BJ (cell line): ENCODE measurements at regions not wholly inside any gene's neighbourhood (a gene's known extent, or its start where the extent isn't known, plus 50 kb on each side); places are given as distances from the start of the nearest gene placed in this dataset.

Source experiments
- CTCF ChIA-PET: fragments of 350-600 bp; formaldehyde crosslinking; extraction: SDS; loops from one replicate; lab custom pipeline; 2021; ENCODE audit warnings: antibody characterized with exemption, inconsistent platforms; lab: Yijun Ruan, JAX
- POLR2A ChIA-PET: fragments of 300-600 bp; sonication (Branson Sonifier 250); formaldehyde crosslinking; extraction: SDS; loops from one replicate; lab custom pipeline; 2021; ENCODE audit warnings: antibody characterized with exemption; lab: Charles Lee
- DNase-seq: peaks from one replicate; pipeline ENCODE4 v3.0.0-alpha.2; 2011; ENCODE audit warnings: low read depth
- H3K27me3 ChIP-seq: 2 replicates; pipeline ENCODE4 v1.6.0; 2011; ENCODE audit warnings: low read length; ENCODE audit not compliant: control insufficient read depth, insufficient read depth
- H3K36me3 ChIP-seq: 2 replicates; pipeline ENCODE4 v1.5.1; 2011; ENCODE audit warnings: low read length; ENCODE audit not compliant: control insufficient read depth, insufficient read depth
- H3K4me3 ChIP-seq: 2 replicates; pipeline ENCODE4 v1.5.1; 2011; ENCODE audit warnings: low read depth, mild to moderate bottlenecking, control low read depth, low read length
- CTCF ChIP-seq: IDR thresholded peaks from 2 replicates; pipeline ENCODE4 v1.5.1; 2011; ENCODE audit warnings: low read depth, mild to moderate bottlenecking, control low read depth, inconsistent platforms, low read length, moderate library complexity; ENCODE audit not compliant: insufficient read depth

- no peak for TF ChIP-seq CTCF
- ChIA-PET CTCF (no interaction called here), POLR2A (no interaction called here)
- Histone ChIP-seq H3K4me3 (no peak overlapping the region), H3K36me3 (no peaks in the 10 kb centered on the region), H3K27me3 (peaks cover 2% of the 10 kb centered on the region)
- DNase-seq: no peak
Observed at GRCh38 chr14:101333335-101334280, 227.7 kb upstream of the DIO3 start.

GRCh38 chr14:101334656-101335055 lies 226.6 kb upstream of the DIO3 start:
- DNase-seq: no peak
- TF ChIP-seq CTCF: no peak
- Histone ChIP-seq H3K4me3 (no peak overlapping the region), H3K27me3 (peaks cover 5% of the 10 kb centered on the region), H3K36me3 (no peaks in the 10 kb centered on the region)
- POLR2A ChIA-PET: no interaction called here
- CTCF ChIA-PET: no interaction called here

GRCh38 chr14:101335061-101335661 lies 226.1 kb upstream of the DIO3 start:
- H3K4me3 ChIP-seq: no peak overlapping the region
- TF ChIP-seq CTCF: no peak
- POLR2A ChIA-PET: no interaction called here
- CTCF ChIA-PET: no interaction called here
- peaks cover 5% of the 10 kb centered on the region for H3K27me3 ChIP-seq
- DNase-seq: no peak
- H3K36me3 ChIP-seq: no peaks in the 10 kb centered on the region

GRCh38 chr14:101336183-101336582 lies 225.1 kb upstream of the DIO3 start:
- Histone ChIP-seq H3K36me3 (no peaks in the 10 kb centered on the region), H3K4me3 (no peak overlapping the region), H3K27me3 (peaks cover 5% of the 10 kb centered on the region)
- CTCF ChIA-PET: no interaction called here
- POLR2A ChIA-PET: no interaction called here
- no peak for TF ChIP-seq CTCF
- no peak for DNase-seq

- ChIA-PET POLR2A (no interaction called here), CTCF (interaction anchor here (1.4 kb wide), 1 partner anchor 8 kb away, joined by 4 read pairs; no protein-coding TSS in a partner anchor)
- no peak for DNase-seq
- H3K27me3 ChIP-seq: peaks cover 5% of the 10 kb centered on the region
- no peak for TF ChIP-seq CTCF
- H3K4me3 ChIP-seq: no peak overlapping the region
- H3K36me3 ChIP-seq: no peaks in the 10 kb centered on the region
Observed at GRCh38 chr14:101337053-101337452, 224.2 kb upstream of the DIO3 start.
